GM23338 (cell line): ENCODE measurements at regions not wholly inside any gene's neighbourhood (a gene's known extent, or its start where the extent isn't known, plus 50 kb on each side); places are given as distances from the start of the nearest gene placed in this dataset.

ENCODE experiments used
- ATAC-seq: fragments of 200-7000 bp; cut with Tn5 transposase; 3 replicates; pipeline ENCODE4 v1.9.1; 2020
- DNase-seq: peaks from one replicate; pipeline ENCODE4 v3.0.0-alpha.2; 2015; ENCODE audit warnings: low spot score
- H2AFZ ChIP-seq: fragments of 200-600 bp; sonication (generic); 2 replicates; pipeline ENCODE4 v1.8.0; 2016; ENCODE audit warnings: antibody characterized with exemption, mild to moderate bottlenecking, moderate library complexity
- H3F3A ChIP-seq: fragments of 200-600 bp; sonication (generic); replicated peaks from 2 replicates; pipeline ENCODE4 v1.8.0; 2017; ENCODE audit warnings: antibody characterized with exemption, mixed run types, low read depth
- H3K27ac ChIP-seq: fragments of 200-600 bp; sonication (generic); 2 replicates; pipeline ENCODE4 v1.6.1; 2016; ENCODE audit warnings: low read depth
- H3K27me3 ChIP-seq: fragments of 200-600 bp; sonication (generic); 2 replicates; pipeline ENCODE4 v1.8.0; 2016; ENCODE audit warnings: mild to moderate bottlenecking, mixed run types, moderate library complexity; ENCODE audit not compliant: insufficient read depth
- H3K36me3 ChIP-seq: fragments of 200-600 bp; sonication (generic); 2 replicates; pipeline ENCODE4 v1.8.0; 2016; ENCODE audit warnings: mild to moderate bottlenecking; ENCODE audit not compliant: insufficient read depth
- H3K4me1 ChIP-seq: fragments of 200-600 bp; sonication (generic); 2 replicates; pipeline ENCODE4 v1.8.0; 2016; ENCODE audit warnings: mild to moderate bottlenecking, moderate library complexity; ENCODE audit not compliant: insufficient read depth
- H3K4me2 ChIP-seq: fragments of 200-600 bp; sonication (generic); 2 replicates; pipeline ENCODE4 v1.7.1; 2017; ENCODE audit warnings: mixed run types
- H3K4me3 ChIP-seq: fragments of 200-600 bp; sonication (generic); 2 replicates; pipeline ENCODE4 v1.6.1; 2016; ENCODE audit warnings: mixed run types
- H3K79me2 ChIP-seq: fragments of 200-600 bp; sonication (generic); replicated peaks from 2 replicates; pipeline ENCODE4 v1.8.0; 2017; ENCODE audit warnings: mild to moderate bottlenecking; ENCODE audit not compliant: insufficient read depth
- H3K9me2 ChIP-seq: fragments of 200-600 bp; sonication (generic); 2 replicates; pipeline ENCODE4 v1.8.0; 2017; ENCODE audit not compliant: insufficient read depth
- H4K20me1 ChIP-seq: fragments of 200-600 bp; sonication (generic); replicated peaks from 2 replicates; pipeline ENCODE4 v1.8.0; 2017; ENCODE audit warnings: mild to moderate bottlenecking; ENCODE audit not compliant: insufficient read depth
- H3K27ac Mint-ChIP-seq: 2 replicates; pipeline ENCODE4 v1.8.0; 2020; ENCODE audit warnings: inconsistent platforms, mild to moderate bottlenecking, moderate library complexity, mixed read lengths
- H3K27me3 Mint-ChIP-seq: 3 replicates; pipeline ENCODE4 v1.8.0; 2022; ENCODE audit warnings: low read depth, mild to moderate bottlenecking, moderate library complexity, mixed read lengths, inconsistent platforms; ENCODE audit not compliant: insufficient read depth, poor library complexity
- H3K36me3 Mint-ChIP-seq: 3 replicates; pipeline ENCODE4 v1.8.0; 2021; ENCODE audit warnings: low read depth, mild to moderate bottlenecking, inconsistent platforms, moderate library complexity, mixed read lengths
- H3K4me1 Mint-ChIP-seq: 3 replicates; pipeline ENCODE4 v1.8.0; 2020; ENCODE audit warnings: mild to moderate bottlenecking, inconsistent platforms, mixed read lengths
- H3K4me3 Mint-ChIP-seq: 3 replicates; pipeline ENCODE4 v1.8.0; 2021; ENCODE audit warnings: moderate library complexity, mild to moderate bottlenecking, inconsistent platforms, mixed read lengths
- H3K9me3 Mint-ChIP-seq: 3 replicates; pipeline ENCODE4 v1.8.0; 2020; ENCODE audit warnings: moderate library complexity, mild to moderate bottlenecking, inconsistent platforms, mixed read lengths
- CREB1 ChIP-seq: fragments of 250-450 bp; sonication (Bioruptor Pico); IDR thresholded peaks from 2 replicates; pipeline ENCODE4 v1.5.0; 2020; ENCODE audit warnings: low read depth, mild to moderate bottlenecking, moderate library complexity
- EZH2 ChIP-seq: fragments of 200-600 bp; sonication (generic); IDR thresholded peaks from one replicate; pipeline ENCODE4 v1.8.0; 2017; ENCODE audit warnings: antibody characterized with exemption, mild to moderate bottlenecking, low read depth; ENCODE audit not compliant: unreplicated experiment
- EZH2phosphoT487 ChIP-seq: fragments of 200-600 bp; sonication (generic); IDR thresholded peaks from one replicate; pipeline ENCODE4 v1.8.1; 2018; ENCODE audit warnings: antibody characterized with exemption; ENCODE audit not compliant: unreplicated experiment
- JUNB ChIP-seq: IDR thresholded peaks from one replicate; pipeline ENCODE4 v1.6.1; 2016; ENCODE audit warnings: antibody characterized with exemption; ENCODE audit not compliant: unreplicated experiment
- NANOG ChIP-seq: IDR thresholded peaks from 2 replicates; pipeline ENCODE4 v1.6.1; 2016; ENCODE audit warnings: antibody characterized with exemption, borderline replicate concordance
- POLR2AphosphoS5 ChIP-seq: IDR thresholded peaks from 2 replicates; pipeline ENCODE4 v1.6.1; 2016; ENCODE audit warnings: antibody characterized with exemption, low read depth
- STAT1 ChIP-seq: IDR thresholded peaks from one replicate; pipeline ENCODE4 v1.6.1; 2016; ENCODE audit warnings: antibody characterized with exemption; ENCODE audit not compliant: unreplicated experiment
- ZNF114 ChIP-seq: fragments of 250-450 bp; sonication (Bioruptor Pico); IDR thresholded peaks from 2 replicates; pipeline ENCODE4 v1.5.0; 2020; ENCODE audit warnings: mild to moderate bottlenecking, moderate library complexity
- ZNF331 ChIP-seq: fragments of 250-450 bp; sonication (Bioruptor Pico); IDR thresholded peaks from 2 replicates; pipeline ENCODE4 v1.5.0; 2020; ENCODE audit warnings: low read depth, mild to moderate bottlenecking, moderate library complexity
- ZNF462 ChIP-seq: fragments of 250-450 bp; sonication (Bioruptor Pico); IDR thresholded peaks from 2 replicates; pipeline ENCODE4 v1.5.0; 2020; ENCODE audit warnings: mild to moderate bottlenecking, moderate library complexity
- TF ChIP-seq, protein P1 (sequence below): IDR thresholded peaks from one replicate; pipeline ENCODE4 v1.6.1; 2018; ENCODE audit warnings: antibody characterized with exemption; ENCODE audit not compliant: unreplicated experiment
- TF ChIP-seq, protein P2 (sequence below): IDR thresholded peaks from 2 replicates; pipeline ENCODE4 v1.6.1; 2016; ENCODE audit warnings: antibody characterized with exemption
- TF ChIP-seq, protein P3 (sequence below), 2 experiments: fragments of 200-600 bp in 1 of 2; sonication (generic) in 1 of 2; conservative IDR thresholded peaks; 2 replicates each; pipeline versions ENCODE4 v1.5.1 to v1.6.1; 2016 to 2017; ENCODE audit warnings: antibody characterized with exemption in 2 of 2, low read depth in 2 of 2, mild to moderate bottlenecking in 2 of 2, moderate library complexity in 1 of 2

- Mint-ChIP-seq H3K27ac (no peak overlapping the region), H3K4me3 (no peak overlapping the region), H3K4me1 (no peaks in the 10 kb centered on the region; the same call in 2 of the 3 replicates), H3K36me3 (peaks cover 6% of the 10 kb centered on the region; the same call in 2 of the 3 replicates), H3K27me3 (peaks cover 3% of the 10 kb centered on the region), H3K9me3 (no peaks in the 10 kb centered on the region)
- DNase-seq (no peak), ATAC-seq (no peak)
- TF ChIP-seq EZH2phosphoT487, result no peak
- TF ChIP-seq STAT1, result no peak
- no peak for TF ChIP-seq ZNF114 (CRISPR knock-in tag)
- TF ChIP-seq NANOG, result no peak
- TF ChIP-seq, protein P1, sequence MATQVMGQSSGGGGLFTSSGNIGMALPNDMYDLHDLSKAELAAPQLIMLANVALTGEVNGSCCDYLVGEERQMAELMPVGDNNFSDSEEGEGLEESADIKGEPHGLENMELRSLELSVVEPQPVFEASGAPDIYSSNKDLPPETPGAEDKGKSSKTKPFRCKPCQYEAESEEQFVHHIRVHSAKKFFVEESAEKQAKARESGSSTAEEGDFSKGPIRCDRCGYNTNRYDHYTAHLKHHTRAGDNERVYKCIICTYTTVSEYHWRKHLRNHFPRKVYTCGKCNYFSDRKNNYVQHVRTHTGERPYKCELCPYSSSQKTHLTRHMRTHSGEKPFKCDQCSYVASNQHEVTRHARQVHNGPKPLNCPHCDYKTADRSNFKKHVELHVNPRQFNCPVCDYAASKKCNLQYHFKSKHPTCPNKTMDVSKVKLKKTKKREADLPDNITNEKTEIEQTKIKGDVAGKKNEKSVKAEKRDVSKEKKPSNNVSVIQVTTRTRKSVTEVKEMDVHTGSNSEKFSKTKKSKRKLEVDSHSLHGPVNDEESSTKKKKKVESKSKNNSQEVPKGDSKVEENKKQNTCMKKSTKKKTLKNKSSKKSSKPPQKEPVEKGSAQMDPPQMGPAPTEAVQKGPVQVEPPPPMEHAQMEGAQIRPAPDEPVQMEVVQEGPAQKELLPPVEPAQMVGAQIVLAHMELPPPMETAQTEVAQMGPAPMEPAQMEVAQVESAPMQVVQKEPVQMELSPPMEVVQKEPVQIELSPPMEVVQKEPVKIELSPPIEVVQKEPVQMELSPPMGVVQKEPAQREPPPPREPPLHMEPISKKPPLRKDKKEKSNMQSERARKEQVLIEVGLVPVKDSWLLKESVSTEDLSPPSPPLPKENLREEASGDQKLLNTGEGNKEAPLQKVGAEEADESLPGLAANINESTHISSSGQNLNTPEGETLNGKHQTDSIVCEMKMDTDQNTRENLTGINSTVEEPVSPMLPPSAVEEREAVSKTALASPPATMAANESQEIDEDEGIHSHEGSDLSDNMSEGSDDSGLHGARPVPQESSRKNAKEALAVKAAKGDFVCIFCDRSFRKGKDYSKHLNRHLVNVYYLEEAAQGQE, result no peak
- TF ChIP-seq CREB1 (CRISPR knock-in tag), result no peak
- no peak for TF ChIP-seq ZNF331 (CRISPR knock-in tag)
- TF ChIP-seq POLR2AphosphoS5, result no peak
- no peak for TF ChIP-seq JUNB
- no peak for TF ChIP-seq ZNF462
- no peak for TF ChIP-seq EZH2
- TF ChIP-seq, protein P2, sequence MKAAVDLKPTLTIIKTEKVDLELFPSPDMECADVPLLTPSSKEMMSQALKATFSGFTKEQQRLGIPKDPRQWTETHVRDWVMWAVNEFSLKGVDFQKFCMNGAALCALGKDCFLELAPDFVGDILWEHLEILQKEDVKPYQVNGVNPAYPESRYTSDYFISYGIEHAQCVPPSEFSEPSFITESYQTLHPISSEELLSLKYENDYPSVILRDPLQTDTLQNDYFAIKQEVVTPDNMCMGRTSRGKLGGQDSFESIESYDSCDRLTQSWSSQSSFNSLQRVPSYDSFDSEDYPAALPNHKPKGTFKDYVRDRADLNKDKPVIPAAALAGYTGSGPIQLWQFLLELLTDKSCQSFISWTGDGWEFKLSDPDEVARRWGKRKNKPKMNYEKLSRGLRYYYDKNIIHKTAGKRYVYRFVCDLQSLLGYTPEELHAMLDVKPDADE, result no peak
- TF ChIP-seq, protein P3, sequence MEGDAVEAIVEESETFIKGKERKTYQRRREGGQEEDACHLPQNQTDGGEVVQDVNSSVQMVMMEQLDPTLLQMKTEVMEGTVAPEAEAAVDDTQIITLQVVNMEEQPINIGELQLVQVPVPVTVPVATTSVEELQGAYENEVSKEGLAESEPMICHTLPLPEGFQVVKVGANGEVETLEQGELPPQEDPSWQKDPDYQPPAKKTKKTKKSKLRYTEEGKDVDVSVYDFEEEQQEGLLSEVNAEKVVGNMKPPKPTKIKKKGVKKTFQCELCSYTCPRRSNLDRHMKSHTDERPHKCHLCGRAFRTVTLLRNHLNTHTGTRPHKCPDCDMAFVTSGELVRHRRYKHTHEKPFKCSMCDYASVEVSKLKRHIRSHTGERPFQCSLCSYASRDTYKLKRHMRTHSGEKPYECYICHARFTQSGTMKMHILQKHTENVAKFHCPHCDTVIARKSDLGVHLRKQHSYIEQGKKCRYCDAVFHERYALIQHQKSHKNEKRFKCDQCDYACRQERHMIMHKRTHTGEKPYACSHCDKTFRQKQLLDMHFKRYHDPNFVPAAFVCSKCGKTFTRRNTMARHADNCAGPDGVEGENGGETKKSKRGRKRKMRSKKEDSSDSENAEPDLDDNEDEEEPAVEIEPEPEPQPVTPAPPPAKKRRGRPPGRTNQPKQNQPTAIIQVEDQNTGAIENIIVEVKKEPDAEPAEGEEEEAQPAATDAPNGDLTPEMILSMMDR (conservative IDR thresholded peaks at IDR 0.05; ENCODE audit: low read depth in 2 of 2), result no peak
- H3K27me3 ChIP-seq, result no peaks in the 10 kb centered on the region
- H3K4me2 ChIP-seq, result no peak overlapping the region
- H4K20me1 ChIP-seq, result peaks cover 9% of the 10 kb centered on the region; the same call in 1 of the 2 replicates
- H2AFZ ChIP-seq, result no peak overlapping the region
- H3K27ac ChIP-seq, result no peak overlapping the region
- H3K9me2 ChIP-seq, result no peaks in the 10 kb centered on the region
- H3K79me2 ChIP-seq, result peaks cover 41% of the 10 kb centered on the region
- H3F3A ChIP-seq, result no peaks in the 10 kb centered on the region
- no peaks in the 10 kb centered on the region for H3K36me3 ChIP-seq
- H3K4me3 ChIP-seq, result no peak overlapping the region
- H3K4me1 ChIP-seq, result peaks cover 13% of the 10 kb centered on the region
Measured at GRCh38 chr6:21881969-21882465, 288.5 kb downstream of the SOX4 start.
